HT1080 (cell line): ENCODE measurements at regions not wholly inside any gene's neighbourhood (a gene's known extent, or its start where the extent isn't known, plus 50 kb on each side); places are given as distances from the start of the nearest gene placed in this dataset.

ENCODE experiments used
- DNase-seq: peaks from one replicate; pipeline ENCODE4 v3.0.0-alpha.2; 2015; ENCODE audit warnings: low read depth

DNA sequence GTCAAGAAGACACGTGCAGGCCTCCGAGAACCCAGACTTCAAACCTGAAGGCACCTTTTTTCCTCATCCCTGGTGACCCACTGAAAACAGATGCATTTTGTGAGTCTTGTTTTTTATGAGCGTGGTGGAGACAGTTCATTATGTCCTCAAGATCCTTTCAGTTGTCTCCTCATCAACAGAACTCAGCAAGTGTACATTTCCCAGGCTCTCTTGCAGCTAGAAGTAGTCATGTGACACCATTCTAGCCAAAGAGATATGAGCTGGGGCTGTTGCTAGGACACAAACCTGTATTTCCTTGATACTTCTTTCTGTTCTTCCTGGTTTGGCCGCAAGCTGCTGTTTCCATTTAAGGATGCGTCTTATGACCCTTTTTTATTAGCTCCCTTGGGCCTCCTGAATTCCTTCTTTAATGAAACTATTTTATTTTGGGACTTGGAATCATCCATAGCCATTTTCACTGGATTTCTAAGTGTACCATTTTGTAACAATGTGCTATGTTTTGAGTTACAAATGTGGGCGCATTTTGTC, 135.7 kb upstream of the FOXF1 start:
- DNase-seq: no peak

DNA sequence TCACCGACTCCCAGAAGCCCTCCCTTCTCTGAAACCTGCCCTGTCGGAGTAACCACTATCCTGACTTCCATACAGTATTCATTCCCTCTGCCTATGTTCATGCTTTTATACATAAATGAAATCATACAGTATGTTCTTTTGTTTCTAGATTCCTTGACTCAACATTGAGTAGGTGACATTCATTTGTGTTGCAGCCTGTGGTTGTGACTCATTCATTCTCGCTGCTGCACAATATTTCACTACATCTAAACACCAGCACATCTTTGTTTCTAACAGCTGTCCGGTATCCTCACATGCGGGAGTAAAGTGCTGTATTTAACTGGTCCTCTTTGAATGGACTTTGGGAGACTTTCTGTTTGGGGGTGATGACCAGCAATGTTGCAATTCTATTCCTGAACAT, 135.0 kb upstream of the FOXF1 start:
- DNase-seq: peak; percentile 90

DNA sequence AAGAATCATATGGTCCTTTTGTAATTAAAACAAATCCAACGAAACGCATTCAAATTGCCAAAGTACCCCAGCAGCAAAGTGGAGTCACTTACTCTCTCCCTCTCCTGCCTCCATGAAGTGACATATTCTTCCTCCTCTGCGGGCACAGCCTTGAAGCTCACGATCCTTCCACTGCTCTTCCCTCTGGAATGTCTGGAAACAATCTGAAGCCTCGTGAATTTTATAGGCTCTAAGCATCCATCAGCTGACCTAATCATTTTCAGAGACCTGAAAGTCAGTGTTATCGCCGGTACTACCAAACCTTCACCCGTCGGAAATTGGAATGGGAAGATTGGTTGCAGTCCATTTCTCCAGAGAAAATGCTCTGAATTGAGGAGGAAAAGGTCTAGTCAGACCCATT, 134.5 kb upstream of the FOXF1 start:
- DNase-seq: no peak

DNA sequence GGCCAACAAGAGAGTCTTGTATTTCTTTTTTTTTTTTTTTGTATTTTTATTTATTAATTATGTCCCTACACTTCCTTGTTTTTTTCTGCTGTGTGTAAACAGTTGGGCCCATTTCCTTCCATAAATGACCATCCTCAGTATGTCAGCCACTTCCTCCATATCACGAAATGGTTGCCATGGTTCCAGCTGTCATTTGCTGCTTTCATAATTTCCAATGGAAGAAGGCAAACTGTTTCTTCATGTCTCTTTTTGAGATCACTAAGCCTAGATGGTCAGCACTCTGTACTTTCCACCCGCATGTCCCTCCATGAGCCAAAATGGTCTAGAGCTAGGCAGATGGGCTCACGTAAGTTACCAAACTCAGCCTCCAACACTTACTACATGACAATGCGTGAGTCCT, 133.5 kb upstream of the FOXF1 start:
- no peak for DNase-seq

DNA sequence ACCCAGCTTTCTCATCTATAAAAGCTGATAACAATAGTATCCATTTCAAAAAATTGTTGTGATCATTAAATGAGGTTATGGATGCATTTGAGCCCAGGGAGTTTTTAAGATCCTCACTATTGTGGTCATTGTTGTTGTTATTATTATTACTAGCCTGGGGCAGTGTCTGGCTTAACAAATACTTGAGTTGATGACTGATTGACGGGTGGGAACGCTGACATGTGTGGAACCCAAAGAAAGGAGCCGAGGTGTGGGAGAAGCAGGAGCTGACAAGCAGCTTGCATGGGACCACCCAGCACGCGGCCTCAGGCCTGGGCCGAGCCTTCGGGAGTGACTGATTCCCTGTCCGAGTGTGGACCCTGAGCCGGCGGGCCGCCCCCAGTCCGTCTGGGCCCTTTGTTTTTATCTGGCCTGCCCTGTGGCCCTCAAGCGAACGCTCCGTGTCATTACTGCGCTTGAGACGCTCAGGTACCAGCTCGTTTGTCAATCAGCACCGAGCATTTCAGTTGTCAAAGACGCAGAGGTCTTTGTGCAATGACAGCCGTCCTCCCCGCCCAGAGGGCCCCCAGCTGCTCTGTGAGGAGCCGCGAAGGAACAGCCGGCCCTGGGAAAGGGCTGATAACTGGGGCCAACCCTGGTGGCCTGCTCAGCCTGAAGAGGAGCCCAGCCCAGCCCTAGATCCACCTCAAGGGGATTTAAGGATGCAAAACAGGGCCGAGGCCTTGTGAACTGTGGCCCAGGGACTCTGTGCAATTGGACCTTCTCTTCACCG, 132.9 kb upstream of the FOXF1 start:
- DNase-seq: no peak

DNA sequence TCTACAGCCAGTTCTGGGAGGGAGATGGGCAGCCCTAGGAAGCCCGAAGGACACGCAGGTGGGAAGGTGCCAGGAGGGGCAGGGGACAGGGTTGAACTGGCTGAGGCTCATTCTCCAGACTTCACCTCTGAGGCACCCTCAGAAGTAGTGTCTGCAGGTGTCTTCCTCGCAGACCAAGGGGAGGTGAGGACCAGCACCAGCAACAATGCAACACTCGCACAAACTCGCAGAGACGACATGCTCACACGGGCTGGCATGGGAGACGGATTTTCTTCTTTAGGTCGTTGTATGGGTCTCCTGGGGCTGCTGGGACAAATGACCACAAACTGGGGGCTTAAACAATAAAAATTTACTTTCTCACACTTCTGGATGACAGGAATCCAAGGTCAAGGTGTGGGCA, 132.2 kb upstream of the FOXF1 start:
- no peak for DNase-seq

DNA sequence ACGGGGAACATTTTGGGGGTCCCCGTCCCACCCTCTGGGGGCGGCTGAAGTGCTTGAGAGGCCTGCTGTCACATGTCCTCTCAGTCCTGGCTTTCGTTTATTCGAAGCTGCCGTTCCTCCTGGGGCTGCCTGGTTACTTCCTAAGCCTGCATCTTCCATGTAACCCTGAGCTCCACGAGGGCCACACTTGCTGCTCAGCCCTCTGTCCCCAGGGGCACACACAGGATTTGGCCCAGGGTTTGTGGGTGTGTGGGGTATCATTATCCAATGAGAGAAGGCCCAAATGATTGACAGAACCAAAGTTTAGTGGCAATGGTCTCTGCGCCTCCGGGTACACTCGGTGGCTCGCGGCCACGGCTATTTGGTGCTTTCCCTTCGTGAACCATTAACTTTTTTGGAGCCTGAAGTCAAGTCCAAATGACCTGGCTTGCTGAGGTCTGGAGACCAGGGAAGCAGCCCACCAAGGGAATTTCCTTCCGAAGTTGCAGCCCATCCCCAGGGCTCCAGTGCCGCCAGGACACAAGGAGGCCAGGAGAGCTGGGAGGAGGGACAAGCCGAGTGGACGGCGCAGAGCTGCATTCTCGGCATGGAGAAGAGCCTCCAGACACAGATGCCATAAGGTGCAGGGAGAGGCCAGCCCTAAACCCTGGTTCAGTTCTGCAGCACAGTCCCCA, 131.4 kb upstream of the FOXF1 start:
- no peak for DNase-seq

DNA sequence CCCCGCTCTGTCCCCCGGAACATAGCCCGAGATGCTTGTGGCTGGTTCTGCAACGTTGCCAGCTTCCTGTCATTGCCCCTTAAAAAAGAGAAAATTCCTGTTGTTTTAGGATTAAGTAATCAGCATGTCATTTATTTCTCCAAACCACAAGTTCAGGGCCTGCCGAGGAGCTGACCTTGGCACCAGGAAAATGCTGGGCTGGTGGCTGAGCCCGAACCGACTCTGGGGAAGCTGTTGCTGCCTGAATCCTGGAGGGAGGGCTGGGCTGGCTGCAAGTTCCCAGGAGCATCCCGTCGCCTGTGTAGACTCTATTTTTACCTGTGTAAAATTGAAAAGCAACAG, 130.9 kb upstream of the FOXF1 start:
- DNase-seq: peak; percentile 22

DNA sequence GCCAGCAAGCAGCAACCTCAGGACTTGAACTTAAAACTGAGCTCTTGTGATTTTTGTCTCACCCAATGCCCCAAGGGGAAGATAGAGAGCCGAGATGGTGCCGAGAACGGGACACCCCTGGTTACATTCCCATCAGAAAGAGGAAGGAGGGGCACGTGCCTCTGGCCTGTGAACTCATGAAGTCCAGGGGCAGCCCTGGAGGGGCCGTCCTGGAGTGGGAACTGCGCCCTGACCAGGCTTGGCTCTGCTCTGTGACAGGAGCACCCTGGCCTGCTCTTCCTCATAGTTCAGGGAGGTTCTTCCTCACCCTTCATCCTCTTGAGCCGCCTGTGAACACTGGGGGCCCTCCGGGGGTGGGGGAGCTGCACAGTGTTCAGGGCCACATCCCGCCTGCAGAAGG, 130.3 kb upstream of the FOXF1 start:
- DNase-seq: no peak

DNA sequence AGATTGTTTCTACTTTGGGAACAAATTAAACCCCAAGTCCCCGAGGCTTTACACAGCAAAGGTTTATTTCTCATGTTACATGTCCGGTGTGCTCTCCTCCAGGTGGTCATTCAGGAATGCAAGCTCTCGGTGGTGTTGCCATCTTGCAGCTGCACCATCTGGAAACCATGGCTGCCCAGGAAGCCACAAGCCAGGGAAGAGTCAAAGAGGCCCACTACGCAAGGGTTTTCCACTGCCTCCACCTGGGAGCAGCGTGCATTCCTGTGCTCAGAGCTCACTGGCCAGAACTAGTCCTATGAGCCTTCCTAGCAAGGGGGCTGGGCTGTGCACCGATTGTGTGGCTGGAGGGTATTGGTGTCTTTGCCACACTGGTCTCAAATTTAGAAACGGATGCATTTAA, 128.8 kb upstream of the FOXF1 start:
- no peak for DNase-seq

DNA sequence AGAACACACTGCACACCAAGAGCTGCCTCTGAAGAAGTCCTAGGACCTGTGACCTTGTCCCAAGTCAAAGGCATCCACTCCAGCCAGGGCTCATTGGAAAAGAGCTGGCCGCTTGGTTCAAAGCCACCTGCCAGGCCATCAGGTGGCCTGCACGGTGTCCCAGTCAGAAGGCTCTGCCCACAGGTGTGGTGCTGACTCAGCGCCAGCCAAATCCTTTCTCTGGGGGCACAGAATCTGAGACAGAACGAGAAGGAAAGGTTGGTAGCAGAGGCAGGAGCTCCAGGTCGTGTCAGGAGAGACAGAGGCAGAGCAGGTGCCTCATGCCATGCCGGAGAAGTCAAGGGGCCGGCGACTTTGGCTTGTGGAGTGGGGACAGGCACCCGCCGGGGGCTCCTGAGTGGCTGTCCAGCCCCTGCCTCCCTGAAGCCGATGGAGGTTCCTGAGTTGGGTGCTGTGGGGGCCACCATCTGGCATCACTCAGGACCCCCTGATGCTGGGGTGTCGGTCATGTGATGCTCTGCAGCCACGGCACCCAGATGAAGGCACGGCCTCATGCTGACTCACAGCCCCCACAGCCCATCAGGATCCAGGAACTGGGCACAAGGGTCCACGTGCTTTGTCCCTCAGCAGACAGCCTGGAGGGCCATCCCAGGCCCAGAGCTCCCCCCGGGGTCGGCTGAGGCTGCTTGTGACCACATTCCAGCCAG, 128.1 kb upstream of the FOXF1 start:
- no peak for DNase-seq

DNA sequence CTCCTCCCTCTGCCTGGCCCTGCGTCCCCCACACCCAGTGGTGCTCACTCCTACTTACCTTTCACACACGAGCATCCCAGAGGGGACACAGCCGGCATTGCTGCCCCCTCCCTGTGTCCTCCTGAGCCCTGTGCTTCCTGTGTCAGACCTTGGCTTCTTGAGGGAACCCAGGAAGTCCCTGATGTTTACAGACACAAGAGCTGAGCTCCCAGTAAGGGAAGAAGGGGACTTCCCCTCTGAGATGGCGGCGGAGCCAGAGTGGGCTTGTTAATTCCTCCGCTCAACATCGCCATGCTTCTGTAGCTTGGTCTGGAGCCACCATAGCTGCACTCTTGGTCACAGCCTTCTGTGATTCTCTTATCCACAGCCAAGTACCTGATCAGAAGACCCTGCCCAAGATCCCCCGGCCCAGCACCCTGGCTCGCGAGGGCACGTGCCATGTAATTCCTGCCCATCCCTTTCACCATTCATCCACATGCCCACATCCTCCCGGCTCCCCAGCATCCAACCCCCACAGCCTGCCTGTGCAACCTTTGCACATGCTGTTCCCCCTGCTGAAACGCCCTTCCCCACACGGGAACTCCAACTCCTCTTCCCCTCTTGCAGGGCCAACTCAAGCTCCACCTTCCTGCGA, 127.4 kb upstream of the FOXF1 start:
- no peak for DNase-seq

DNA sequence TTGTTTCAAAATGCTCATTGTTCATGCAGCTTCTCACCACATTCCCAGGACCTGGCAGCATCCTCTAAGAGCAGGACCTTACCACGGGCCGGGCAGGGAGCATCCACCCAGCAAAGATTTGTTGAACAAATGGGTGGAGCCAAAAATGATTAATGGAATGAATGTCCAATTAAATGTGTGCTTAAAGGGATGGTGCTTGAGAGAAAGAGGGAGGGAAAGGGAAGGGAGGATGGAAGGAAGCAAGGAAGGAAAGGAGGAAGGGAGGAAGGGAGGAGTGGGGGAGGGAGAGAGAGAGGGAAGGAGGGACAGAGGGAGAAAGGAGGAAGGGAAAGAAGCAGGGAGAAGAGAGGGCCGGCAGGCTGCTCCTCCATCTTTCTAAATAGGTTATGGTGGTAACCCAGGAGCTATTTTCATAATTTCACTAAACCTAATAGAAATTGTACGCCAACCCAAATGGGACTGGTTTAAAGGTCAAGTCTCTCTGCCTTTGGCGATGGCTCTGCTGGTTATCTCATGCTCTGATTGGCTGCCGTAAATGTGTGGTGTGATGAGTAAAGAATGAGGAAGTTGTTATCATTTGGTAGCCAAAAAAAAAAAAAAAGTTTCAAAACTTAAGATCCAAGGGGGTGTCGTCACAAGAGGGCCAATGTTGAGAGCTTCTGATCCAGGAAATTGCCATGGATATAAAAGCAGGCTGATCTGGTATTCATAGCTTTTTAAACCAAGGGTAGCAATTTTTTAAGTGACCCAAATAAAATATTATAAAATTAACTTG, 126.7 kb upstream of the FOXF1 start:
- peak; percentile 55 for DNase-seq

DNA sequence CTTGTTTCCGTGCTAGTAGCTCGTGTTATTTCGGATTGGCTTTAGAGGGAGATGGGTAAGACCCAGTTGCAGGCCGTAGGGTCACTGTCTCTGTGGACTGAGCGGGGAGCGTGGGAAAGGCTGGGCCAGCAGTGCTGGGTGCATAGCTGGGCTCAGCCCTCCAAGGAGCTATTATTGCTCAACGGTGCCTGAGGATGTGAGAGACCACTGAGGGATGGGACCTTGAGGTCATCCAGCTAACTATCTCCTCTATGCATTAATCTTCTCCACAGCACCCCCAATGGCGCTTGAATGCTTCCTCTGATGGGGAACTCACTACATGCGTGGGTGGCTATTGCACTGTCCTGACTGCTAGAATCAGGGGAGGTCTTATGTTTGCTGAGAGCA, 126.1 kb upstream of the FOXF1 start:
- no peak for DNase-seq

DNA sequence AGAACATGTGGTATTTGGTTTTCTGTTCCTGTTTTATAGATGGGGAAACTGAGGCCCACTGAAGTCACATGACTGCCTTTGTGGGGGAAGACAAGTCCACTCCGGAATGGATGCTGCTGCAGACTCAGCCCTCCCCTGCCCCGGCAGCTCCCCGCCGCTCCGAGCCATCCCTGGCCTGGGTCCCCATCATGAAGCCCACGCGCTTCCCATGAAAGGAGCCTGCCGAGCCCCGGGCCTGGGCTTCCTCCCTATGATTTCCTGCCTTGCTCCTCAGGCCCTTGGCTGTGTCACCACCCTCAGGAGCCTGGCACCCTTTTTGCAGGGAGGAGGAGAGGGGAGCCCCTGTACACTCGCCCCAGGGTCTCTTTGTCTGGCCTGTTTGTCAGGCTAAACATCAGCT, 125.3 kb upstream of the FOXF1 start:
- DNase-seq: no peak

DNA sequence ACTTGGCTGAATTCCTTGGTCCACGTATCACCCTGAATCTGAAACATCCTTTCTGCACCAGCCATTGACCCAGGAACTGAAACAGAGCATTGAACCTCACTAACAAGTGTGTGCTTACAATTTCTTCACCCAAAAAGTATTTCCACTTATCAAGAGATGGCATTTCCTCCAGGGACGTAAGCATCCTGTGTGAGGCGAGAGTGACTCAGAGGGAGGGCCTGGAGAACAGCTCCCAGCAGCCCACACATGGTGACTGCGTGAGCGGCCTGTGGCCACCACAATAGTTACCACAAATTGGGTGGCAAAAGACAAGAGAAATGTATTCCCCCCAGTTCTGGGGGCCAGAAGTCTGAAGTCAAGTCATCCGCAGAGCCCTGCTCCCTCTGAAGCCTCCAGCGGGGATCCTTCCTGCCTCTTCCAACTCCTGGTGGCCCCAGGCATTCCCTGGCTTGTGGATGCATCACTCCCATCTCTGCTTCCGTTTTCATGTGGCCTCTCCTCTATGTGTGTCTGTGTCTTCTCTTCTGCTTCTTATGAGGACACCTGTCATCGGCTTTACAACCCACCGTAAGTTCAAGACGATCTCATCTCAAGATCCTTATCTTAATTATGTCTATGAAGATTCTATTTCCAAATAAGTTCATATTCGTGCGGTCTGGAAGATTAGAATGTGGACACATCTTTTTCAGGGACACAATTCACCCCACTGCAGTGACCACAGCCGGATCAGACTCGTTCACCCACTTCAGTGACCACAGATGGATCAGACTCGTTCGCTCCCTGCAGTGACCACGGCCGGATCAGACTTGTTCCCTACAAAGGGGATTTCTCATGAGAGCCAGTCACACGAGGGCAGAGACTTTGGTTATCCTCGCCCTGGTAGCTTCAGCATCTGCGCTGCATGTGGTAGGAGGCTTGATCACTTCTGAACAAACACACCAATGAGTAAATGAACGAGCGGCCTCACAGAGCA, 122.6 kb upstream of the FOXF1 start:
- DNase-seq: peak; percentile 93

DNA sequence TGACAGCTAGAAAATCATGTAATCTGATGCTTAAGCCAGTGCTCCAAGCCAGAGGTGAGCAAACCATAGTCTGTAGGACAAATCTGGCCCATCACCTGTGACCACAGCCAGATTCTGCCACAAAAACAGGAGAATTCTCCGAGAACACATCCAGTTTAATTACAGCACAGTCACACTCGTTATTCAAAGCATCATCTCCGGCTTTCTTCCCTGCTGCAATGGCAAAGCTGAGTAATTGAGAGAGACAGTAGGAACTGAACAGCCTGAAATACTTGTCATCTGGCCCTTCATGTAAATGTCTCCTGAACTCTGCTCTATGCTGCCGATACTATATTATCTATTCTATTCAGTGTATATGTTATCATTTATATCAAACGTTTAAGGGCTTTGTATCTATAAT, 121.4 kb upstream of the FOXF1 start:
- DNase-seq: no peak

DNA sequence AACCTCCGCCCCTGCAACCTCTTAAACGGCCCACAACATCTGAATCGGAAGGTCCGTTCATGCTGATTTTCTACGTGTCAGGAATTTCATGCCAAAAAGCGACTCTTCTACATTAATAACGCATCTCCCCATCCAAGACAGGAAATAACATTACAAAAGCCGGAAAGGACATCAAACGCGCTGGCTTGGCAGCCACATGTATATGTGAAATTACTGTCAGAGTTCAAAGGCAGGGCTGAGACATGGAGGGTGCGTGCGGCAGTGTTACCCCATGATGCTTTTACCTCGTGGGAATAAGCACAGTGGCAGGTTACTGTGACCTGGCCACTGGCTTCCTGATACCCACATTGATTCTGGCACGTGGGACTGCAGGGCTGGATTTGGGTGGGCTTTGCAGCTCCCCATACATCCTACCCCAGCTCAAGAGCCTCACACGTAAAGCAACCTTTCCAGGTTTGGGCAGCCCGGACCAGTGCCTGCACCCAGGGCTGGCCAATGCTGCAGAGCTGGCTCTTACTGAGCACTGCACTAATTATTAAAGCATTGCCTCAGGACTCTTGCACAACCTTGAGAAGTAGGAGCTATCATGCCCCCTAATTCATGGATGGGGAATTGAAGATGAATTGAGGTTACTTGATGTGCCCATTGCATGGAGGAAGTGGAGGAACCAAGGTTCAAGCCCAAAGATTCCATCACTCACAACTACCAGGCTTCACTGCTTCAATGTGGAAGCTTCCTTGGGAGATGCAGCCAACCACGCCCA, 120.6 kb upstream of the FOXF1 start:
- no peak for DNase-seq

DNA sequence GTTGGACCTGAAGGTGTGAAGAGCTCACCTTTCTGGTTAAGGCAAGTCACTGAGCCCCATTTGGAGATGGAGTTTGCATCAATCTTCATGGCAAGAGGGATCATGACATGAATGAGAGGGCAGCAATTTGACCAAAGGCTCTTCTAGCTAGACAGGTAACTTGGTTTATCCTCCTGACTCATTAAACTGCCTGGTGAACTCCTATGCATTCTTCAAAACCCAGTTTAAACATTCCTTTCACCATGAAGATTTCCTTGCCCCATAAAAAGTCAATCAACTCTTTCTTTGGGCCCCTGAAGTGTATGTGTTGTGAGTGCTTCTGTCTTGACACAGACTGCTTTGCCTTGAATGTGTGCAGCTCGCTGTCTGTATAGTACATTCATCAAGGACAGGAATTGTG, 120.0 kb upstream of the FOXF1 start:
- DNase-seq: no peak
